Fibroblast of peridontal ligament (primary cell): ENCODE measurements at regions not wholly inside any gene's neighbourhood (a gene's known extent, or its start where the extent isn't known, plus 50 kb on each side); places are given as distances from the start of the nearest gene placed in this dataset.
"Not testable (repeated sequence)": the region's sequence is repeated elsewhere in the genome, so short reads cannot be mapped to it uniquely, and the experiment has no call there.

Experiments
- DNase-seq: peaks from one replicate; pipeline ENCODE4 v3.0.0-alpha.2; 2010; ENCODE audit errors: extremely low read depth

DNA sequence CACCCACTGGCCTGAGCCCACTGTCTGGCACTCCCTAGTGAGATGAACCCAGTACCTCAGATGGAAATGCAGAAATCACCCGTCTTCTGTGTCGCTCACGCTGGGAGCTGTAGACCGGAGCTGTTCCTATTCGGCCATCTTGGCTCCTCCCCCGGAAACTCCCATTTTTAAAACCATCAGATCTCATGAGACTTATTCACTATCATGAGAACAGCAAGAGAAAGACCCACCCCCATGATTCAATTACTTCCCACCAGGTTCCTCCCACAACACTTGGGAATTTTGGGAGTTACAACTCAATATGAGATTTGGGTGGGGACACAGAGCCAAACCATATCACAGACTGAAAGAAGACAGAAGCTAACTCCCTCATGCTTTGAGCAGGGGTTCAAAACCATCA lies 134.5 kb downstream of the SLC39A8 start:
- not testable (repeated sequence) for DNase-seq

DNA sequence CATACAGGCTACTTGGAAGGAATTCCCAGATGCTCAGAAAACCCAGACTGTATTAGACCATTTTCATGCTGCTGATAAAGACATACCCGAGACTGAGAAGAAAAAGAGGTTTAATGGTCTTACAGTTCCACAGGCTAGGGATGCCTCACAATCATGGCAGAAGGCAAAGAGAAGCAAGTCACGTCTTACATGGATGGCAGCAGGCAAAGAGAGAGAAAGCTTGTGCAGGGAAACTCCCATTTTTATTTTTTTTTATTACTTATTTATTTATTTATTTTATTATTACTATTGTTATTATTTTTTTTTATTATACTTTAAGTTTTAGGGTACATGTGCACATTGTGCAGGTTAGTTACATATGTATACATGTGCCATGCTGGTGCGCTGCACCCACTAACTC lies 140.6 kb downstream of the SLC39A8 start:
- DNase-seq = not testable (repeated sequence)

DNA sequence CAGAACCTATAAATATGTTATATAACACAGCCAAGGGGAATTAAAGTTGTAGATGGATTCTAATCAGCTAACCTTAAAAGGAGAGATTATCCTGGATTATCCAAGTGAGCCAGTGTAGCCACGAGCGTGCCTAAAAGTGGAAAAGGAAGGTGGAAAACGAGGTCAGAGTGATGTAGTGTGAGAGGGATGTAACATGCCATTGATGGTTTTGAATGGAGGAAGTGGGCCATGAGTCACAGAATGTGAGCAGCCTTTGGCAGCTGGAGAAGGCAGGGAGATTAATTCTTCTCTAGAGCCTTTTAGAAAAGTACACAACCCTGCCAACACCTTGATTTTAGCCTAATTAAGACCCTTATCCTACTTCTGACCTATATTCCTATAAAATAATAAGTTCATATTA lies 149.1 kb downstream of the SLC39A8 start:
- DNase-seq = peak; percentile 8

DNA sequence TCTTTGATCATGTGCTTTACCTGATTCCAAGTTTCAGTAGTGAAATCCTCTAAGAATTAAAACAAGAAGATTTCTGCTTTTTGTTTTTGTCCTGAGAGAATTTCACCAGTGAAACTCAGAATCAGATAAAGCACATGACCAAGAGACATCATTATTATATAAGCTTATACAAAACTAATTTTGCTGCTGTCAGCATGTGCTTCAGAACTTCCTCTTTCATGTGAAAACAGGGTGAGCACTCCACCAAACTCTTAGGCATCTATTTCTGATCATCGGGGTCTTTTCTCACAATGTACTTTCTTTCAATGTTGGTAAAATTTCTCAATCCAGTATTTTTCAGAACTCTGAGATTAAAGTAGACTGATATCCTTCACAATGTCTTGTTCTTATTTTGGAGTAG lies 152.1 kb downstream of the SLC39A8 start:
- DNase-seq = no peak

DNA sequence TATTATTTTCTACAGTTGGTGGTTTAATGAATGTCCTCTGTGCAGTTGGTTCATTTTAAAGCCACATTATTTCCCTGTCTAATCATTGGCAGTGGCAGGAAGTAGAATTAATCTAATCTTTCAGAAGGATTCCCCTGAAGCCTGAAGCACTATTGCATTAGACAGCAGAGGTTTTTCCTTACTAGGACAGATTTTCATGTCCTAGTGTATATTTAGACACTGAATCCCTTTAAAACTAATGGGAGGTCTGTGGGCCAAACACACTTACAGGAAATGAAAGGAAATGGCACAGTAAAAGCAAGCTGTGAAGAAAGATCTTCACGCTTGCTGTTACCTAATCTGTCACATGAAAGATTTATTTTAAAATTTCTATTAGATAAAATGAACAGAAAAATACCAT lies 165.2 kb downstream of the SLC39A8 start:
- no peak for DNase-seq

DNA sequence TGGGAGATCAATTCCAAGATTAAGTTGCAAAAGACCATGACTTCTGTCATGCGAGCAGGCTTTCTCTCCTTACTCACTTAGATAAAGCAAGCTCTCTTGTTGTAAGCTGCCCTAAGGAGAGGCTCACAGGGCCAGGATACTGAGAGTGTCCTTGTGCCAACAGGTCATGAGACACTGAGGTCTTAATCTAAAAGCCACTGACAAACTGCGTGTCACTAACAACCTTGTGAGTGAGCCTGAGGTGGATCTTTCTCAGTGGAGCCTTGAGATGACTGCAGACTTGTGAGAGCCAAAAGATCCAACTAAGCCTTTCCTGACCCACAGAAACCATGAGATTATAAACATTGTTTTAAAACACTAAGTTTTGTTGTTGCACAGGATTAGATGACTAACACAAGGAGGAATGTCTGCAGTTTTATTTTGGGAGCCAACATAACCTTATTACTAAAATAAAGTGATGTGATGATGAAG lies 170.5 kb downstream of the SLC39A8 start:
- peak; percentile 81 for DNase-seq

DNA sequence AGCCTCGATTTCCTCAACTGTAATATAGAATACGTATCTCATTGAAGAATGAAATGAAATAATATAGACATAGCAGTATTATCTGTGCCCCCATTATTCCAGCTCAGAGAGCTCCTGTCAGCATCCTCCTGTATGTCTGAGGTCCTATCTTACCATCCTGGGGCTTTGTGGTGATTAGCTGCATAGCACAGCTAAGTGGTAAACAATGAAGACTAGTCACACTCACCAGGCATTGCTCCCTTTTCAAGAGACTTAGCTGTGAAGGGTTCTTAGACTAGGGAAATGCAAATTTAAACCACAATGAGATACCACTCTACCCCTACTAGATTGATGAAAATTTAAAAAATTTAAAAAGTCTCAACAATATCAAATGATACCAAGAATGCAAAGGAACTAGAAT lies 172.9 kb downstream of the SLC39A8 start:
- DNase-seq = no peak

DNA sequence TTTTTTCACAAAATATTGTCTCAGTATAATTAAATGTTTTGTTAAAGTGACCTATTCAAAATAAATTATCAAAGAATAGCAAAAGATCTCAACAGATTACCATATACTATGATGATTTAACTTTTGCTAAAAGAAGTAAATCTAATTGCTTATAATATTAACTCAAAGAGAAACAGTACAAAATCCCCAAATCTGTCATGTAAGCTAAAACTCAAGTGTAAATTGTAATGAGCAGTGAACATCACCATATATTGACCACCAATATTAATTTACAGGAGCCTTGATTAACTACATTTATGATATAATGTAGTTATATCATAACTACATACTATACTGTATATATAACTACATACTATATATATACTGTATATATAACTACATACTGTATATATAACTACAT lies 174.4 kb downstream of the SLC39A8 start:
- no peak for DNase-seq

DNA sequence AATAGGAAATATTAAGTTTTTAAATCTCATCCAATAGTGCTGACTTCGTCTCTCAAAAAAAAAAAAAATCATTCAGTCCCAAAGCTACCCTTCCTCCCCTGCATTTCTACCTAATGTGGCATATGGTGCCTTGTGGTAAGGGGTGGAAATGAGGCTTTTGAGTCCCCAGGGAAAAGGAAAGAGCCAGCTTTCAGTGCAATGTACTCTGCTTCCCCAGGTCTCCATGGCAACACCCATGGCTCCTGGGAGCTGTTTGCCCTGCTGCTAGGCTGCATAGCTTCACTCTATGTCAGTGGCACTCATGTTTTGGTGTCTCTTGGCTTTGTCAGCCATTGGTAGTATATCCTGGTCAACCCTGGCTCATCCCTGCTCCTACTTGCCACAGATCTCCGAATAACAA lies 175.9 kb downstream of the SLC39A8 start:
- DNase-seq = peak; percentile 13

DNA sequence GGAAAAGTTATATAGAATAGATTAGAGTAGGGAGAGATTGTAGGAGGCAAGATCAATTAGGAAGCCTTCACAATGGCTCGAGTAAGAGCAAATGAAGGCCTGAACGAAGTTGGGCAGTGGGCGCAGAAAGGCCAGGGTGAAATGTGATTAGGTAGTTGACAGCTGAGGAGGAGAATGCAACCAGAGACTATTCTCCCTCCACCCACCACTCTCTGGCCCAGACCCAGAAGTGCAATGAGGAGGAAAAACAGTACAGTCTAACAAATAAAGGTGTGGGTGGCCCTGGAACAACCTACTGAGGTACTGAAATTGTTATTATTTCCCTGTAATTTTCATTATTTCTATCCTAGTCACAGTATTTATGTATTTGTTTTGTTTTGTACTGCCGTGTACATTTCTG lies 176.7 kb downstream of the SLC39A8 start:
- no peak for DNase-seq

DNA sequence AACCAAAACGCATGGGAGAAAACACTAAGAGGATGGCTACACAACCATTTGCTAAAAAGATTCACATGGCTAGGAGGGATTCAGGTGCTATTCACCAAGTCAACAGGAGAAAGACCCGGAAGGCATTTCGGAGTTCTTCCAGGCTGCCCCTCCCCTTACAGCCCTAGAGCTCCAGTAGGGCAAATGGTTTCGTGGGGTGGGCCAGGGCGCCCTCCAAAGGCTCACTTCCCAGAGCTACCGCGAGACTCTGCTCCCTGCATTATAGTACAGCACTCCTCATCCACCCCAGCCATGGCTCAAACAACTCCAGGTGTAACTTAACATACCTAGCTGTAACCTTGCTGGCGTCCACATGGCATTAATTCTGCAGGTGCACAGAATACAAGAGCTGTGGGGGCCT lies 179.7 kb downstream of the SLC39A8 start:
- no peak for DNase-seq

DNA sequence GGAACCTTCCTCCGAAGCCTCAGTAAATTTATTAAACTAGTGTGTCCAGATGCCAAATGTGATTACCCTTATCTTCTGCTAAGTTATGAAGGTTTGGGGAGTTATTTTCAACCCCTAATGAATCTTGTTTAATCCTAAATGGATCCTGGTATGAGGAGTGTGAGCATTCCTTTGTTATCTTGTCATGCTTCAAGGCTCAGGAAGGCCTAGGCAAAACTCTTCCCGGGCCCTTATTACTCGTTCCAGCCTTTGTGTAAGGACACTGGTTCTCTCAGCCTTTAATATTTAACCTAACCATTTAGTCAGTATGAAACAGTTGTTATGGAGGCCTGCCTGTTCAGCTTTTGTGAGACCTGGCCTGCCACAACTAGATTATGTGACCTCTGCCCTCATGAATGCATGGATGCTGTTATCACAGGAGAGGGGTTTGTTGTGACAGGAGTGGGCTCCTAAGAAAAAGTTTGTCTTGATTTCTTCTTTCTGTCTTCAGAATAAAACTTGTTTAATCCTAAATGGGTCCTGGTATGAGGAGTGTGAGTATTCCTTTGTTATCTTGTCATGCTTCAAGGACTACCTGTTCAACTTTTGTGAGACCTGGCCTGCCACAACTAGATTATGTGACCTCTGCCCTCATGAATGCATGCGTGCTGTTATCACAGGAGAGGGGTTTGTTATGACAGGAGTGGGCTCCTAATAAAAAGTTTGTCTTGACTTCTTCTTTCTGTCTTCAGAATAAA lies 181.7 kb downstream of the SLC39A8 start:
- no peak for DNase-seq

DNA sequence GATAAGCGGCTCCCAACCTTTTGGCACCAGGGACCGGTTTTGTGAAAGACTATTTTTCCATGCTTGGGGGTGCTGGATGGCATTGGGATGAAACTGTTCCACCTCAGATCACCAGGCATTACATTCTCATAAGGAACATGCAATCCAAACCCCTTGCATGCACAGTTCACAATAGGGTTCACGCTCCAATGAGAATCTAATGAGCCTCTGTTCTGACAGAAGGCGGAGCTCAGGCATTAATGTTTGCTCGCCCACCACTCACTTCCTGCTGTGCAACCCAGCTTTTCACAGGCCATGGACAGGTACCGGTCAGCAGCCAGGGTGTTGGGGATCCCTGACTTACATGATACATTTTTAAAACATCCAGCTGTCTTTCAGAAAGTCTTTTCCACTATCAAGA lies 187.3 kb downstream of the SLC39A8 start:
- no peak for DNase-seq

DNA sequence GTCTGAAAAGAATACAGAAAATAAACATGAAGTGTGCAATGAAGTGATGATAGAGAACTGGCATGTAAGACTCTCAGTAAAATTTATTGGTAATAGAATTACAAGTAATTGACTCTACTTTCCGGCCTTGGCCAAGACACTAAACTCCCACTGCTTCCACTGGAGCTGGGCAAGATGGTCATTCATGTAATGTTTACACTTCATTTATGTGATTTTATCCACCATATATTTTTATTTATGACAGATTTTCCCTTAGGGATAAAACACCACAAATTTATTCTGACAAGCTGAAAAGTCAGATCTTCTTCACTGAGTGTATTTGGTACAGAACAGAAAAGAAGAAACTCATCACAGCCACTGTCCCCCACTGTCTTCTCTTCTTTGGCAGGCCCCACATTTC lies 191.9 kb downstream of the SLC39A8 start:
- no peak for DNase-seq

DNA sequence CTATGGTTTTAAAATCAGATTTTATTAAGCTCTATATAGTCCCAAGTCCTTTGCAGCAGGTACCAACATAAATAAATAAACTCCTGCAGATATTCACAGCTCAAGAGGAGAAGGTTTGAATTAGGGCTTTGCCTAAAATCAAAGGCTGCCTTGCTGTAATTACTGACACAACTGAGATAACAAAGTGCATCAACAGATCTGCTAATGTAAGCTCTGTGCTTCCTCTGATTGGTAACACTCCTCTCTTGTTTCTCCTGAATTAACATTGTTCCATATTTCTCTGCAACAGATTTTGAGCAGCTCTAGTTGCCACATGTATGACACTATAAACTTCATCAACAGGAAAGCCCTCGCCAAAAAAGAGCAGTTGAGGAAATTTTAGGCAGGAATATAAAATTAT lies 193.6 kb downstream of the SLC39A8 start:
- no peak for DNase-seq

DNA sequence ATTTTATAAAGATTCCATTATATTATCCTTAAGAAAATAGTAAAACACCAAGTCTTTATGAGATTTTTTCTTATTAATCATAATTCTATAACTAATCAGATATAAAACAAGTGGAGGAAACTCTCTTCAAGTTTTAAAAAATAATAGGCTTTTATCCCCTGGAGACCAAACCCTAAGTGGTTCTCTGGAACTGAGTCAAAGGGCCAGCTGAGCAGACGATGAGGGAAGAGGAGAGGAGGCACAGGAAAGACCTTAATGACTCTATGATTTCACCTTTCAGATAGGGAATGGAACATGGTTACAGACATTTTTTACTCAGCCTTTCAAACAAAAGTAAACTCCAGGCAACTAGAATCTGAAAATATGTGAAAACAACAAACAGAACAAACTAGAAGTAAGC lies 201.8 kb downstream of the SLC39A8 start:
- no peak for DNase-seq

DNA sequence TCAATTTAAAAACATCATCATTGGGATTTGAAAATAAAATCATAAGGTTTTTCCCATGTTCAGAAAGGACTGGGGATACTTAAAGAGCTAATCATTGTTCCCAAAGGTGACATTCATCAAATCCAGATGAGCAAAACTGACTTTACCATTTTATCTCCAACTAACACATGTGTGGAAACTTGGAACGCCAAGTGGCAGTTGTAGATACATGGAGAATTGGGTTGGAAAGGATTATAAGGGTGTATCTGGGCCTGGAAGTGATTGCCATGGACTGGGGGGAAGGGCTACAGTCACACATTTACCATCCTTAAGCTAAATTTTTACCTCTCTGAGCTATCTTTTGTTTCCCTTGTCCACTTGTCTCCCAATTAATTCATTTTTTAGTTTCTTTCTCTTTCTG lies 203.4 kb downstream of the SLC39A8 start:
- DNase-seq = no peak

DNA sequence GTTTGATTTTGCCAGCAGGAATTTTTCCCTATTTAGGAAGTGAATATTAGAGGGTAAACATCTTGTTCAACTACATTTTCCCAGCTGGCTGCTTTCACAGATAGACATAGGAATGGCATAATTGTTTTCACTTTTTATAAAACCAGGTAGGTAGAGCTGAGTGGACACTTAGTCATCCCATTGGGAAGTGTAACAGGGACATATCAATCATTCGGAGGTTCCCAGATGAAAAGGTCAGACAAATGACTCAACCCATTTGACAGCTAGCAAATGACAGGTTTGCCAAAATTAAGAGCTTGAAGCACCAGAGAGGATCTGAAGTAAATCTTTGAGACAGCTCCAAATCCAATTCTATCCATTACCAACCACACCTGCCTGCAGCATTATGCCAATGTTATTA lies 205.3 kb downstream of the SLC39A8 start:
- DNase-seq = no peak

DNA sequence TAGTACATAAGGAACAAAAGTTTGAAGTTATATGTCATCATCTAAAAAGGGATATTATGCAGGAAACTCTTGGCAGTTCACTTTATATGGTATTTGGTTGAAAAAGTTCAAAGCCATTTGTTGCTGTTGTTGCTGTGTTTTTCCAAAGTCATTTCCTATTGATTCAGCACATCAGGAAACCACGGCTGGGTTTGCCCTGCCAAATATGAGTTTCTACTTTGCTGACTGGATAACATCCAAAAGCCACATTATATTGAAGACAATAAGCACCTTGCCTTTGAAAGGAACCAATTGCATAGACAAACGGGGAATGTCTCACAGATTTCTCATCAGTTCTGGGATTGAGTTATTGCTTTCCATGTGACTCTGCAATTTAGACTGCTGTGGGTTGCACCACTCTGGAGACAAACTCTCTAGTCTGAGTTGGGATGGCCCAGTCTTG lies 206.1 kb downstream of the SLC39A8 start:
- DNase-seq = peak; percentile 5

DNA sequence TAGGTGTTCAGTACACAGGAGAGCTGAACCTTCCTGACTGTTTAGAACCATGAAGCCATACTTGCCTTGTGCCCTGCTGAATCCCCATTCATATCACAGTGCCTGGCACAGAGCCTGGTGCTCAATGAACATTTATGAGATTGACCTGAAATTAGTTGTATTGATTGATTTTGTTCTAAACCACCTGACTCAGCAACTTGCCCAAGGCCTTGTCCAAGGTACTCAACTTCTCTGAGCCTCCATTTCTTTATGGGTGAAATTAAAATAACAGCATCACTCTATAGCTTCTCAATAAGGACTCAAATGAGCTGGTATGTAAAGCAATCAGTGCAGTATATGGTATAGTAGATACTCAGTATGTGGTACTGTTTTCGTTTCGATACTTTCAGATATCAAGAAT lies 208.1 kb downstream of the SLC39A8 start:
- no peak for DNase-seq

DNA sequence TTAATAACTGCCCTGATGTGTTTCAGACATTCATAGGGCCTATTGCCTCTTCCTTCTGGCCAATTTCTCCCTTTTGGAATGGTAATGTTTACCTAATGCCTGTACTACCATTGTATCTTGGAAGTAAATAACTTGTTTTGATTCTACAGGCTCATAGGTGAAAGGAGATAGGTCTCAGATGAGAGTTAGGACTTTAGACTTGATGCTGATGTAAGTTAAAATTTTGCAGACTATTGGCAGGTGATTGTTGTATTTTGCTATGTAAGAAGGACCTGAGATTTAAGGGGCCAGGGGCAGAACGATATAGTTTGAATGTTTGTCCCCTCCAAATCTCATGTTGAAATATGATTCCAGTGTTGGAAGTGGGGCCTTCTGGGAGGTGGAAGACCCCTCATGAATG lies 215.5 kb downstream of the SLC39A8 start:
- DNase-seq = no peak
